ENCODE measurements at regions not wholly inside any gene's neighbourhood (a gene's known extent, or its start where the extent isn't known, plus 50 kb on each side); places are given as distances from the start of the nearest gene placed in this dataset.

DNA sequence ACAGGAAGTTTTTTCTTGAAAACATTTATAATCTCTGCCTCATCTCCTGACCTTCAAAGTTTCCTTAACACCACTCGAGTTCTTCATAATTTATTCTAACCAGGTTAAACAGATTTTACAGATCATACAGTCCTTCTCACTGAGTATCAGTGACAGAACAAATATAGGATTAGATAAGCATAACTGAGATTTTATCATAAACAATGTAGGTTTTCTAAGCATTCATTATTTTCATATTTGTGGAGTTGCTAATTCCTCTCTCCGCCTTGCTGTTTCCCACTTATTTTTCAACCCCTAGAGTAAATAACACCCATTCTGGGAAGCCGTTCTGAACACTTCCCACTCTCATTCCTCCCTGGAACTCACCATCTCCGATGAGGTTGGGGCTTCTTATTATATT lies 229.9 kb downstream of the HACE1 start:
- TF ChIP-seq TEAD4 (IDR thresholded peaks at IDR 0.05), result no peak
- TF ChIP-seq EP300 (IDR thresholded peaks at IDR 0.05; ENCODE audit: borderline replicate concordance), result no peak
- TF ChIP-seq CREB1 (IDR thresholded peaks at IDR 0.05; ENCODE audit: low read depth), result no peak
- no peak for TF ChIP-seq ZBTB7A (IDR thresholded peaks at IDR 0.05; ENCODE audit: low read depth)
- no peak for TF ChIP-seq TCF12 (IDR thresholded peaks at IDR 0.05; ENCODE audit: low read depth)

Data from Ishikawa (cell line).